HG02763 (cell line): ENCODE measurements at regions not wholly inside any gene's neighbourhood (a gene's known extent, or its start where the extent isn't known, plus 50 kb on each side); places are given as distances from the start of the nearest gene placed in this dataset.

Experiments used
- ATAC-seq: cut with Tn5 transposase; IDR thresholded peaks from one replicate; pipeline ENCODE4 v1.9.1; 2021; ENCODE audit warnings: mild to moderate bottlenecking, moderate library complexity; ENCODE audit not compliant: unreplicated experiment

DNA sequence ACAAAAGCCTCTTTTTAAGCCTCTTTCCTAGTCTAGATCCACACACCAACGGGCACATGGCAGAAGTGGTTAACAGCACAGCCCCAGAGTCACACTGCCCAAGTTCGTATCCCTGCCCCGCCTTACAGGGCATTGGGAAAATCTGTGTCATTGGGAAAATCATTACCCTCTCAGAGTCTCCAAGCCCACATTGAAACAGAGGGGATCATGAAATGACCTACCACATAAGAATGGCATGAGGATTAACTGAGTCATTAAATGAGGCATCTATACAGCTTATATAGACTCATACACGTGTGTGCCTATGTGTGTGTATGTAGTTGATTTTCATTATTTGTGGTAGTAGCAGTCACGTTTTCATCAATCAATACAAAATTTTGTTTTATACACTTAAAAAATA lies 469.0 kb upstream of the POU3F3 start:
- no peak for ATAC-seq

DNA sequence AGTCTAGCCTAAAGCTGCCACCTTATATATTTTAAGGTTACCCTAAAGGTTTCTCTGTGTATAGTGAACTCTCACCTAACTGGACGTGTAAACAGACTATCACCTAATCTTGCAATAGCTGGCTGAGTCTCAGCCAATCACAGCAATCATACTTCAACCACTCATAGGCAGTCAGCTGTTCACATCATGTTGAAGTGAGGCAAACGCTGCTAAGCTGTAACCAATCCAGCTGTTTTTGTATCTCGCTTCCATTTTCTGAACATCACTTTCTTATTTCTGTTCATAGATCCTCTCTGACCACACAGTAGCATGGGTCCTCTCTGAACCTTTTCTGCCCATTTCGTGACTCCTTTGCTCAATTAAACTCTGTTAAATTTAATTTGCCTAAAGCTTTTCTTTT lies 468.2 kb upstream of the POU3F3 start:
- ATAC-seq: no peak

DNA sequence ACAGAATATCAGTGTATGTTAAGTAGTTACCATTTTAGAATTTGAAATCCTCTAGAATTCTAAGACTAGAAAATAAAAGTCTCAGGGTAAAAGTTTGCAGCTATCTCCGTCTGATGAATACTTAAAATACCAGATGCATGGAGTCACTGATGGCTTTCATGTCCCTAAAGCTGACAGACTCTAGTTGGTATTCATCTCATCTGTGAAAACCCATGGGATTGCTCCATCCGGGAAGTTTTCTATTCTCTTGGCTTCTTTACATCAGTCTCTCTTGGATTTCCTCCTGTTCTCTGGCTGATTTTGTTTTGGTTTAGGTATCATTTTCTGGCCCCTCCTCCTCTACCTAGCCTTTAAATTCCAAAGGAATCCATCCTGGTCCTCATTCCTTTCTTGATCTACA lies 465.6 kb upstream of the POU3F3 start:
- ATAC-seq: no peak

DNA sequence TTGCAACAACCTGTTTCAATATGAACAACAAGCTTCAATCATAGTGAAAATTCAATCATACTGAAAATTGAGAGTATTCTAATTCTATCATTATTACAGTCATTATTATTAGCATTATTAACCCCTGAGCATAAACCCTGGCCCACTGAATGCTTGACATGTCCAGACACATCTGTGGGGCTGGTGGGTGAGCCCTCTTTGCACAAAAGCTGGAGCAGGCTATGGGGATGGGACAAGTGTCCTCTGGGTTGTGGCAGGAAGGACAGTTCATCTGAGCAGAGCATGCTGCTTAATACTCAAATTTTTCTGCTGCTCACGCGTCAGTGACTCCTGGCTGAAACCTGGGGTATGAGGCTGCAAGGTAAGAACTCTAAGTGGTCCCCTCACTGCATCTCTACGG lies 451.1 kb upstream of the POU3F3 start:
- ATAC-seq: no peak

DNA sequence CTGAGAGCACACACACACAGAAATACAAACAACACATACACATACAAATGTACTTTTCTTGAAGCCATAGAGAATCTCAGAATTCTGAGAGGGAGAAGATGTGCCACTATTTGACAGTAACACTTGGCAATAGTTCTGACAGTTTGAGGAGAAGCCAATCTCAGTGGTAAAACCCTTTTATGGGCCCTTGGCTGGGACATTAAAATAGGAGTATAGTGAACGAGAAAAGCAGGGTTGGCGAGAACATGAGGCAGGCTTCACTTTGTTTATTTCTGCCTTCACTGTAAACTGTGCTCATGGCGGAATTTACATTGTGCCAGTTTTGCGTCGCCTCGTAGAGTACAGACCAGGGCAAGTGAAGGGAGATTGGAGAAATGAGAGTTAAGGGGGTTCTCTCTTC lies 449.4 kb upstream of the POU3F3 start:
- ATAC-seq: no peak

DNA sequence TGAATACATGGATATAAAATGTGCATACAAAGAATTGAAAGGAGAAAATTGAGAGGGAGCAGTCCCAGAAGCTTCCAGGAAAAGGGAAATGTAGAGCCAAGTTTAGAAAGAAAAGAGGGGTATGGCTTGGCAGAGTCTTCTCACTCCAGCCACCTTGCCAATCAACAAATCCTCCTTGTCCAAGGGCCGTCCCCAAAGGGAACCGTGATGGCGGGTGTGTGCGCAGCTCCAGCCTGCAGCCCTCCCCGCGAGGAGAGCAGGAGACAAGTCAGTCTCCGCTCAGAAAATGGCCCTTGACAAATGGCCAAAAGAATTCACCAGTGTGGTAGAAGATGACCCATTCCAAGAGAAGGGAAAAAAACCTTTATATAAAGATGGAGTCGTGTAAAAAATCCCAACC lies 448.3 kb upstream of the POU3F3 start:
- ATAC-seq: no peak

DNA sequence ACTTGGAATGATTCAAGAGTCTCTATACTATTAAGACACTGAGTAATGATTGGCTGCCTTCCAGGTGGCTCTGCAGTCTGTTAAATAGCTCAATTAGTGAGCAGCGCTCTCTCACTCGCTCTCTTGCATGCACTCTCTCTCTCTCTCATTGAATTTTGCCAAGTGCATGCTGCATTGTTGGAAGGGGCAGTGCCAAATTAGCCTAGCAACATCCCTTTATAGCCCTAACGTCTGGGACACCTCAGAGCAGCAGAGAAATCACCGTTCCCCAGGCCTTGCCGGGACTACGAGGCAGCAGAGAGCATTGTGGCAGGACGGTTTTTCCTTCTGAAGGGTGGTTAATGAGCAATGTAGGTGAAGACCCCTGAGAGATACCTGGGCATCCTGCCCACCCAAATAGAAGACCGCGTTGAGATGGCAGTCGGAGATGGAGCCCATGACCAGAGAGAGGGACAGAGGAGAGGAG lies 447.6 kb upstream of the POU3F3 start:
- ATAC-seq: no peak

DNA sequence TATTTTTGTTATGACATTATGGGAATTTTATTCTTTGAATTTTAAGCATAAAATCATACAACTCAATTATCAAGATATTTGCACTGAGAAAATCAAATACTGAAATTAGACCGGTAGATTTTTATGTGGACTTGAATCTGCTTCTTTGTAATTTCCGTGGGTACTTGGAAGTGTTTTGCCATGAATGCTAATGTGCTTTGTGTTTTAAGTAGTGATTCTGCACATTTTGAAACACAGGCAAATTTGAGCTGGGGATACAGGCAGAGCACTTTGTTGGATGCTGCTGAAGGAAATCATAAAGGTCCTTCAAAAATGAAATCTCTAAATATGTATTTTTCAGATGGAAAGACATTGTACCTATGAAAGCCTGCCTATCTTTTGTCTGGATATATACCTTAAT lies 446.3 kb upstream of the POU3F3 start:
- ATAC-seq: no peak

DNA sequence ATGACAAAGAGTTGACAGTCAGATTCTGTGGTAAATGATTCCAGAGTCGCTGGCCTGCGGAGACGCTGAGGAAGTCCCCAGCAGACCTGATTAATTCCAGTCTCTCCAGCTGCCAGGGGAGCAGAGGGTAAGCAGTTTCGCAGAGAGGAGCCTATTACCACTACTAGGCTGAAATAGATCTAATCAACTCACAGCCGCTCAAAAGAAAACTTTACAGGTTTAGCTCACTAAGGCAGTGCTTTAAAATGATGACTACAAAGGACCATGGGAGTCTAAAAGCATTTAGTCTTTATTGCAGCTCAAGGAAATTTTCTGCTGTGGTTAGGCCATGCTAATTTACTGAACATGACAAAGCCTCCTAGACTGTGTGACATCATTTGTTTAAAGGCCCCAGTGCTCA lies 445.6 kb upstream of the POU3F3 start:
- no peak for ATAC-seq

DNA sequence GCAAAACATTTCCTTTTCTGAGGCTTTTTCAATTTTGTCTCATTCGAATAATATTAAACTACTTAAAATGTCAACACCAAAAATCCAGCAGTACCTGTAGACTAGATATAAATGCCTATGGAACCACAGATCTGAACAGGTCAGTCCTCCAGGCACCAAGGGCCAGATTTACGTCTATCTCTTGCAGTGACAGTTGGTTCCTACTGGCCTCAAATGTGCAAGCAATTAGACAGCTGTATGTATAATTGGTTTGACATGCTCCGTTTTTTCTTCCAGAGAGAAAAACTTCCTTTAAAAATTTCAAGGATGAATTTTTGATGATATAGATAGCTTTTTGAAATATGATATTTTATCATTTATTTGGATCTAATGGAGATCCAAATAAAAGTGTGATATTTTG lies 443.8 kb upstream of the POU3F3 start:
- ATAC-seq: no peak

DNA sequence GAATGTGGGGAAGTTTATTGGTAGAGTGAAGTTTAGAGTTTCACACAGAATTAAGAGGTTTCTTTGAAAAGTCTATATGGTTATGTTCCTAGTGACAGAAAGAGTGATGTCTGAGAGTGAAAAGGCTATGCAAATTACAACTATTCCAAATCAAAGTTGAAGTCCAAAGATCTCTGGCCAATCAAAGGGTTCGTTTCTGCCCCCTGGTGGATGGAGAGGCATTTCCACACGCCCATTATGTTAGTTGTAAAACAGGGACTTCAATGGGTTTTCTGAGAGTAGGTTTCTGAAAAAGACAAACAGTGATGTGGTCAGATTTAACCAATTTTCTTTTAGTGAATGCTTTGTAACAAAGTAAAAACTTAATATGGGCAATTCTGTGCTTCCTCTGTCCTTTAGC lies 441.5 kb upstream of the POU3F3 start:
- no peak for ATAC-seq

DNA sequence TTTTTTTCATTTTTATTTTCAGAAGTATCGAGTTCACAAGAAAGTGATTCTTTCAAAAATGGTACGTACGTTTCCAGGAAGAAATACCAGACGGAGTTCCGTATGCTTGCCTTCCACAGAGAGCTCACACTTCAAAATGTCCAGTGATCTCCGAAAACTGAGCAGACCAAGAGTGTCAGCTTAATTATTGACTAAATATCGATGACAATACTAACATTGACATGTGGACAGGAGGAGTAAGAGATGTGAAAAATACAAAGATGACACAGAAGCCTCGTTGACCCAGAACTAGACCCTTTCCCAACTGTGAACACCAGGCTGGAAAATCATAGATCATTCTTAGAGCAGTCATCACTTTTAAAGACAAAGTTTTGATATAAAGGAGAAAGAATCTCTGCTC lies 440.0 kb upstream of the POU3F3 start:
- ATAC-seq: no peak

DNA sequence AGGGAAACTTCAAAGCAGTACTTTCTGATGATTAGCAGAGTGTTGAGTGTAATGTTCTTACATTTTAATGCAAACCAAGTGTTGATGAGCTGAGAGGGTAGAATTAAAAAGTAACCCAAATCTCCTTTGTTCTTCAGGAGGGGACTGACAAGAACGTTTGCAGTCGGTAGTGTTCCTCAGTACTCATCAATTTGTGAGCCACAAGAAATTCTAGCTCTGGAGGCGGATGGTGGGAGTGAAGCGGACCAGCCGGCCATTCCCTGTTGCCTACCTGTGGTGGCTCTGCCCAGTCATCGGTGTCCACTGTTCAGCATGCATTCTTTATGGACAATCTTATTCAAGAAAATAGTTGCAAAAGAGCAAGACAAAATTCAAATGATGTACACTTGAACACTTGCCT lies 438.6 kb upstream of the POU3F3 start:
- ATAC-seq: no peak

DNA sequence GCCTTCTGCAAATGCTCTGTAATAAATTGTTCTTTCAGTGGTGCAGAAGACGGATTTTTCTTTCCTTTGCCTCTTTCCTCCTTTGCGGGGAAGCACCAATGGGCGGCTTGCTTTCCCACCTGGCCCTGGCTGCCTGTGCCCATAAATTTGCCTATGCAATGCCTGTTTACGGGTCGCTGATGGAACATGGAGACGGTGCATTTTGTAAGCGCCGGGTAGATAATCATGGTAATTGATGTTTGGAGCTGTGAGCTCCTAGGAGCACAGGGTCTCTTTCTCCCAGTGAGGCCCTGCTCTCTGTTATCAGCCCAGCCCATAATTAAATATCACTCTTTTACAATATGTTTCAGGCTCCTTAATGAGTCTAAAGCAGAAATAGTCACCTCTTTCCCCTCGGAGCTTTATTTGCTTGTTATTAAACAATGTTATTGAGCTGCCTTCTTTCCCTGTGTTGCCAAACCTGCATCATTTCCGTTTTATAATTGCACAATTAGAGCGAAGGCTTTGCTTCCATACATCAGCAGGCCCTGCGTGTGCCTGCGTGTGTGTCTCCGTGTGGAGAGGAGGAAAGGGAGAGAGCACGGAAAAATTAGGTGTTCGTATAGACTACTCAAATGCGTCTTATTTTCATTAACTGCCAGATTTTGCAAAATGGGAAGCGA lies 437.4 kb upstream of the POU3F3 start:
- ATAC-seq: no peak

DNA sequence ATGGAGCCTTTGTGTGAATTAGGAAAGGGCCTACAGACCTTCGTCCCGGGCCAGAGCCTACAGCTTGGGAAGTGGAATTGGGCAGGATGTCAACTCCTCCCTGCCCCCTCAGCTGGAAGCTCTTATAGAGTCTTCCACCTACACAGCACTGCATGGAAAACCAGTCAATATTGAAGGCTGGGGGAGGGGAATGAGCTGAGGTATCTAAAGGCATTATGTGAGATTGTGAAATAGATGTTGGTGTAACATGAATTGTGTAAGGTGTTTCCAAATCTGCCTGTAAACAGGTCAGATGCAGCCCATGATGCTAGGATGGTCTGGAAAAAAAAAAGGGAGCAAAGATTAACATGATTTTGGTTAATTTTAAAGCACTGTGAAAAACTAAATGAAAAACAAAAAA lies 433.5 kb upstream of the POU3F3 start:
- ATAC-seq: no peak

DNA sequence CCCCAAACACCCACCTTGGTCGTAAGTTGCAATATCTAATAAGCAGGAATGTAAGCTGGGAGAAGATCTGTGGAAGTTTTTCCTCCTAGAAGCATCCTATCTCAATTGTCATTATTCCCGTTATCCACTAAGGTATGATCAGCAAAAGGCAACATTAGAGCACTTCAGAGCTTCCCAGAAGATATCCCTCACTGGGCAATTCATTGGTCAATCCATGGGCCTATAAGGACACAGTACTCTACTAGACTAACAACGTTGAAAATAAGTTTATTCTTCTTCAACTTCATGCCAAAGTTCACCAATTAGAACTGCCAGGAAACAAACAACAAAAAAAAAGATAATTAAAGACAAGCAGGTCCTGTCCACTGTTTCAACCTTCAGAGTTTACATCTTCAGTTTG lies 433.0 kb upstream of the POU3F3 start:
- ATAC-seq: no peak

DNA sequence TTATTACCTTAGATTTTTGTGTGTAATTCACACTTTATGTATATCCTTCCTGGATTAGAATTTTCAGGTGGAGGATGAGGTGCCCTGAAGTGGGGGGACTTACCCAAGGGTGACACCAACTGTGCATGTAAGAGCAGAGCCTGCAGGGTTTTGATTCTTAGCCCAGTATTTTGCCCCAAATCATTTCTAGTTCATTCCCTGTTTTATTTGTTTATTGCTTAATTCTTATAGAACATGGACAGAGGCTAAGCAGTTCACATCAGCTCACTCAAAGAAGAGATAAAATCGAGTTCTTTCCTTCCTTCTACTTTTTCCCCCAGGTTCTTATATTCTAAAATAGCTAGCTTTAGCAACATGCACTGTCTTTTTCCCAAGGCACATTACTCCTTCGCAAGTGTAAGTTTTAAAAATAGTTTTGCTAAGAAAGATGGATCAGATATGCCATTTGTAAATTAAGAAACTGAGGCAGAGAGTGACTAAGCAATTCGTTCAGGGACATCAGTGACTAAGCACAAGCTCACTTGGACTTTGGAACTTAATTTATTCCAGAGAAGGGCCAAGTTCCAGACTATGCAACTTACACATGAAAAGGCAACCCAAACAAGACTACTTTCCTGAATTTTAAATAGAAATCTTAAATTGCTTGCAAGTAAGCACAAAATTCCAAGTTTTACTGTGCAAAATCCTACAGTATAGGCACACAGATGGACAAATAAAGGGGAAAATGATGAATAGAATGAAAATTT lies 427.9 kb upstream of the POU3F3 start:
- ATAC-seq: no peak

DNA sequence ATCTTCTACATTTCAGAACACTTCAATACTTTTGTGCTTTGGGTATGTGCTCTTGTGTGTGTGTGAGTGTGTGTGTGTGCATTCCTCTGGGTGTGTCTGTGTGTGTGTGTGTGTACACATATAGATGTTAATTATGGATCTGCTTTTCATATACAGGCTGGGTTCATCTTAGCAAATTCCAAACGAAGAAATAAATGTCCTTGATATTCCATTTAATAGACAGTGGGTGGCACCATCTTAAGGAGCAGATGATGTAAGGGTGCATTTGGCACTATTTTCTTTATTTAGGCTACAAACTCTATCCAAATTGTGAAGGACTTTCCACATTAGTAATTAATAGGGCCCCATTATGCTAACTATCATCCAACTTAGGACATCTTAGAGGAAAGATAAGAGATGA lies 425.8 kb upstream of the POU3F3 start:
- no peak for ATAC-seq

DNA sequence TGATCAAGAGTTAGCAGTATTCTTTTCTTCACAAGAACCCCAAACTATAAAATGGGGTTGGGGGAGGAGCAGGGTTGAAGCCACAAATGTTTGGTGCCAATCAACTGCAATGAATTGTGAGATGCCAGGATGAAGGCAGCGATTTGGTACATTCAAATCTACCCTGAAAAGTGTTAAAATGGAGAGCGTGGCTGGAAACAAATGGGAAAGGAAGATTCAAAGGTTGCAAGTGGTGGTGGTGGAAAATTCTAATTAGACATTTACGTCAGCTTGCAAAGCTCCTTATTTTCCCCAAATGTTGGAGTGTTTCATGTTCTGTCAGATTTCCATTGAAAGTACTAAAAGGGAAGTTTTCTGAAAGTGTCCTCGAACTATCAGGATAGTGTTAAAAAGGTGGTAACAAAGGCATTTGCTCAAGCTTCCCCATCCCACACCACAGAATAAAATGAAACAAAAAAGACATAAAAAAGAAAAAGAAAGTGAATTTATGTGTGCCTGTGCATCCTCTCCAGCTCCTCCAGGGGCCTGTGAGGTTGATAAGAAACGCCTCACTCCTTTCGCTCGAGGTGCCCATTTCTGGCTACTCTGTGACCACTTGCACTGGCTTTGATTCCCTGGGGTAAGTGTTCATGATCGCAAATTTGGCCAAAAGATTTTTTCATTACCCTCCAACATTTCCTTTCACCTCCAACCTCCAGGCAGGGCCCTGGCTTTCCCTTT lies 424.1 kb upstream of the POU3F3 start:
- no peak for ATAC-seq

DNA sequence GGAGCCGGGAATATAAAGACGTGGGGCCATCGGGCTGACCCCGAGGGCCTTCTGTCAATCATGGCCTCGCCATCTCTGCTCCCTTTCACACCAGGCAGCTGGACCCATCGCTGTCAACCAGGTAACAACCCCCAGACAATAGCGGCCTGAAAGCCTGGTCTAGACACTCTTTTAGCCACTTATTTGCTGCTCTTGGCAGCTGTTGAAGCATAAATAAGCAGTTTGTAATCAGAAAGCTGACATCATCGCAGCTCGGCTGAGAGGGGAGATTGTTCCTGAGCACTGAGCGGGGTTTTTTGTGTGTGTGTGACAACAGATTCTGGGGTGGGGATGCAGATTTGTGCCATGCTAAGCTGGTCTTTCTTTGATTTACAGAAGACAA lies 423.6 kb upstream of the POU3F3 start:
- ATAC-seq: no peak

DNA sequence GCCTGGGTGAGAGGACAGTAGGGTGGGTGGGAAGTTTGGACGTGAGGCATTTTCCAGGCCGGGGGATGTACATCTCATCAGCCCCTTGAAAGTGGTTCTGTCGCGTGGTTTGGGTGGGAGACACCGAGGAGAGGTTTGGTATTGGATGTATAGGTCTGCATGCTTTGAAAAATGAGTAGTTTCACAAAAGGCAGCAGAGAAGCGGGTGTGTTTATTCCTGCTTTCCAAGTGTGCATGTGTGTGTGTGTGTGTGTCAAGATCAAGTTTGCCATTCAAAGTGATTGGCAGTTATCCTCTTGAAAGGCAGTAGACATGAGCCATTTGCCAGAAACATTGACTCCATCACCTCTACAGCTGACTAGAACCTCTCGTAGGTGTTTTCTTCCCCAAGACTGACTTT lies 423.1 kb upstream of the POU3F3 start:
- ATAC-seq: no peak

DNA sequence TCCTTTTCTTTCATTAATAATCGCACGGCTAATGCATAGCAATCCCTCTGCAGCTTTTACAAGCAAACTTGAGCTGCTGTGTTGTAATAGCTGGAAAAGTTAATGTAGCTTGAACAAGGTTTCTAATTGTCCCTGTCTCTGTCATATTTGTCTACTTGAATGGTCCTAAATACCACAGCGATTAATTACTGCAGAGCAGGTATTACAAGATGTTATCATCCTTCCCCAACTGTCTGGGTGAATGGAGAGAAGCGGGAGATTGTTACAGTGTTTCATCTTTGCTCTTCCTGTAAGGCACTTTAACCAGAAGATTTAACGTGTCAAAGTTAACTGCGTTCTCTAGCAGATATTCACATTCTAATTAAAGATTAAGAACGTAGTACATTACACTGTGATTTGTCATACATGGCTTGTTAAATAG lies 422.2 kb upstream of the POU3F3 start:
- ATAC-seq: no peak
